ENCODE measurements at regions not wholly inside any gene's neighbourhood (a gene's known extent, or its start where the extent isn't known, plus 50 kb on each side); places are given as distances from the start of the nearest gene placed in this dataset.

- no peaks in the 10 kb centered on the region for H3K36me3 ChIP-seq (ENCODE audit: control insufficient read depth in 3 of 3, insufficient read depth in 2 of 3, low read depth in 1 of 3, low read length in 3 of 3)
- no peak overlapping the region for H3K4me3 ChIP-seq (ENCODE audit: low read depth in 1 of 3, low read length in 3 of 3)
- H3K27ac ChIP-seq (ENCODE audit: low read depth in 1 of 3, low read length in 2 of 3) = no peak overlapping the region
- H3K9me3 ChIP-seq (ENCODE audit: control insufficient read depth in 2 of 2, insufficient read depth in 1 of 2, low read depth in 1 of 2, low read length in 1 of 2) = no peaks in the 10 kb centered on the region
- no peak for DNase-seq
- FAIRE-seq = no peak
- no peaks in the 10 kb centered on the region for H3K27me3 ChIP-seq (ENCODE audit: control insufficient read depth in 3 of 3, insufficient read depth in 3 of 3, low read length in 3 of 3)
- no peaks in the 10 kb centered on the region for H3K4me1 ChIP-seq (ENCODE audit: control insufficient read depth in 3 of 3, insufficient read depth in 2 of 3, low read depth in 1 of 3, low read length in 2 of 3)
Observed at GRCh38 chrX:128105659-128106058, 53.5 kb upstream of the ACTRT1 start.

All from small intestine (tissue), 7 donors.